Parathyroid adenoma (tissue), 2 donors: ENCODE measurements at regions not wholly inside any gene's neighbourhood (a gene's known extent, or its start where the extent isn't known, plus 50 kb on each side); places are given as distances from the start of the nearest gene placed in this dataset.

Source experiments
- H2AFZ ChIP-seq: fragments of 300-600 bp; sonication (generic); one replicate; pipeline ENCODE4 v1.7.0; 2017; ENCODE audit warnings: antibody characterized with exemption, mild to moderate bottlenecking
- H3K27ac ChIP-seq: fragments of 300-600 bp; sonication (generic); one replicate; pipeline ENCODE4 v1.7.0; 2017
- H3K27me3 ChIP-seq: fragments of 300-600 bp; sonication (generic); one replicate; pipeline ENCODE4 v1.7.0; 2017; ENCODE audit warnings: low read length; ENCODE audit not compliant: control insufficient read depth, insufficient read depth
- H3K36me3 ChIP-seq: fragments of 300-600 bp; sonication (generic); one replicate; pipeline ENCODE4 v1.7.0; 2017; ENCODE audit warnings: low read length; ENCODE audit not compliant: control insufficient read depth, insufficient read depth
- H3K4me1 ChIP-seq: fragments of 300-600 bp; sonication (generic); one replicate; pipeline ENCODE4 v1.7.0; 2017; ENCODE audit warnings: control low read depth
- H3K4me2 ChIP-seq: fragments of 300-600 bp; sonication (generic); one replicate; pipeline ENCODE4 v1.7.0; 2017; ENCODE audit warnings: low read length
- H3K4me3 ChIP-seq: fragments of 300-600 bp; sonication (generic); one replicate; pipeline ENCODE4 v1.7.0; 2017; ENCODE audit warnings: low read depth, low read length
- H3K79me2 ChIP-seq: fragments of 300-600 bp; sonication (generic); one replicate; pipeline ENCODE4 v1.7.0; 2017; ENCODE audit warnings: control low read depth
- H3K9ac ChIP-seq: fragments of 300-600 bp; sonication (generic); one replicate; pipeline ENCODE4 v1.7.0; 2017; ENCODE audit warnings: mild to moderate bottlenecking
- H3K9me3 ChIP-seq: fragments of 300-600 bp; sonication (generic); one replicate; pipeline ENCODE4 v1.7.0; 2017; ENCODE audit warnings: low read length; ENCODE audit not compliant: control insufficient read depth
- TF ChIP-seq, protein P1 (sequence below): fragments of 300-600 bp; sonication (generic); IDR thresholded peaks from one replicate; pipeline ENCODE4 v1.7.0; 2017; ENCODE audit warnings: antibody characterized with exemption, mild to moderate bottlenecking
- donor health status: primary hyperparathyroidism.

DNA sequence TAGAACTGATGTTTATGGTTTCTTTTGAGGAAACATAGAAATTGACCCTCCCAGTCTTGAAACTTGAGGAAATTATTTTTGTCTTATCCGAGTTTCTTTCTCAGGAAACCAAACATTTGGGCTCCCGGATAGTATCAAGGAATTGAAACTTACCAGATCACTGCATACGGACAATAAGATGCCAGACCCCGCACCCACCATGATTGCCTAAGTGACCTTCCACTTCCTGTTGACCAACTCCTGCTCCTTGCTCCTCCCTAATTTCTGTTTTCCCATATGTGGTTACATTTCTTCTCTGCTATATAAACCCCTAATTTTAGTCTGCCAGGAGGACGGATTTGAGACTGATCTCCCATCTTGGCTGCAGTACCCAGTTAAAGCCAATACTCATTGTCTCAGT, 118.4 kb upstream of the TPRG1 start:
- Histone ChIP-seq H3K4me2 (no peak overlapping the region), H3K36me3 (no peaks in the 10 kb centered on the region), H2AFZ (no peak overlapping the region), H3K4me1 (no peaks in the 10 kb centered on the region), H3K79me2 (no peaks in the 10 kb centered on the region), H3K9ac (no peak overlapping the region), H3K9me3 (no peaks in the 10 kb centered on the region), H3K27ac (no peak overlapping the region), H3K4me3 (no peak overlapping the region), H3K27me3 (no peaks in the 10 kb centered on the region)
- TF ChIP-seq, protein P1, sequence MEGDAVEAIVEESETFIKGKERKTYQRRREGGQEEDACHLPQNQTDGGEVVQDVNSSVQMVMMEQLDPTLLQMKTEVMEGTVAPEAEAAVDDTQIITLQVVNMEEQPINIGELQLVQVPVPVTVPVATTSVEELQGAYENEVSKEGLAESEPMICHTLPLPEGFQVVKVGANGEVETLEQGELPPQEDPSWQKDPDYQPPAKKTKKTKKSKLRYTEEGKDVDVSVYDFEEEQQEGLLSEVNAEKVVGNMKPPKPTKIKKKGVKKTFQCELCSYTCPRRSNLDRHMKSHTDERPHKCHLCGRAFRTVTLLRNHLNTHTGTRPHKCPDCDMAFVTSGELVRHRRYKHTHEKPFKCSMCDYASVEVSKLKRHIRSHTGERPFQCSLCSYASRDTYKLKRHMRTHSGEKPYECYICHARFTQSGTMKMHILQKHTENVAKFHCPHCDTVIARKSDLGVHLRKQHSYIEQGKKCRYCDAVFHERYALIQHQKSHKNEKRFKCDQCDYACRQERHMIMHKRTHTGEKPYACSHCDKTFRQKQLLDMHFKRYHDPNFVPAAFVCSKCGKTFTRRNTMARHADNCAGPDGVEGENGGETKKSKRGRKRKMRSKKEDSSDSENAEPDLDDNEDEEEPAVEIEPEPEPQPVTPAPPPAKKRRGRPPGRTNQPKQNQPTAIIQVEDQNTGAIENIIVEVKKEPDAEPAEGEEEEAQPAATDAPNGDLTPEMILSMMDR: no peak

DNA sequence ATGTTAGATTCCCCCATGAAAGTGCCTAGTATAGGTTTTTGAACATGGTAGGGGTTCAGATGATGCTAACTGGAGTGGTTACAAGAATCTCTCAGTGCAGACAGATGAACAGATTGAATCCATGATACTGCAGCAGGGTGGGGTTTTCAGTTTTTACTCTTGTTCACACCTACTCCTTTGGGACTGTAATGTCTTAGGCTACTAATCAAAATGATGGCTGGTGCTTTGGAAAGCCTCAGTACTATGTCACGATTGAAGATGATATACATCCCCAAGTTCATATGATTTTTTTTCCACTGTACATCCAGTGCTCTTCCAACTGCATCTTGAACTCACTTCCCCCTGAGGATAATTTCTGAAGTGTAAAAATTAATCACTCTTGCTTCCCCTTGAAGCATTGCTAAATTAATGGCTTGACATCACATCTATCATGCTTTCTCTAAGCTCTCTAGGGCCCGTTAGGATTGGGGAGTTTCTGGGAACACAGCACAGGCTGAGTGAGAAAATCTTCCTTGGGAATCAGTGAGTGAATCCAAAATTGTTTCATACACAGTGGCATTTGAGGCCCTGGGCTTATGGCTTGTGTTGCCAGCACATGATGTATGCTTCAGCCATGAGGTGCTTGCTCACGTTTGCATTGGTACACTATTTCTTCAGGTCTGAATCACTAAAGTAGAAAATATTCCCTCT, 115.0 kb upstream of the TPRG1 start:
- Histone ChIP-seq H3K9me3 (no peaks in the 10 kb centered on the region), H3K9ac (no peak overlapping the region), H3K4me1 (no peaks in the 10 kb centered on the region), H3K27me3 (no peaks in the 10 kb centered on the region), H3K36me3 (no peaks in the 10 kb centered on the region), H3K79me2 (no peaks in the 10 kb centered on the region), H3K4me2 (no peak overlapping the region), H3K27ac (no peak overlapping the region), H3K4me3 (no peak overlapping the region), H2AFZ (no peak overlapping the region)
- TF ChIP-seq, protein P1: no peak

DNA sequence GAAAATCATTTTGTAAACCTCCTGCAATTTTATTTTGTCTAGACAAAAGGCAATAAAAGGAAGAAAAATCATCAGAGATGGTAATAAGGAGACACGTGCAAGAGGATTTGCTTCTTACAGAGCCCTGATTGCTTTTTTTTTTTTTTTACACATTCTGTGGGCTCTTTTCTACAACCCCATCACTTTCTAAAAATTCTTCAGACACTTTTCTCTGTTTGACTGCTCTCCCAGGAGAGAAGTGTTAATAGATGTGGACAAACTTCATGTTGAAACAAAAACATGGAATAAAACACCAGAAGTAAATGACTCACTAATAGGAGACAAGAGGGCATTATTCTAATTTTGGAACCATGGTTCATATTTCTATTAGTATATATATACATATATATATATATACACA, 114.4 kb upstream of the TPRG1 start:
- no peaks in the 10 kb centered on the region for H3K79me2 ChIP-seq
- TF ChIP-seq, protein P1: no peak
- H3K4me2 ChIP-seq: no peak overlapping the region
- H3K9me3 ChIP-seq: no peaks in the 10 kb centered on the region
- no peaks in the 10 kb centered on the region for H3K36me3 ChIP-seq
- no peak overlapping the region for H3K27ac ChIP-seq
- H3K27me3 ChIP-seq: no peaks in the 10 kb centered on the region
- H3K4me3 ChIP-seq: no peak overlapping the region
- no peak overlapping the region for H2AFZ ChIP-seq
- H3K4me1 ChIP-seq: no peaks in the 10 kb centered on the region
- no peak overlapping the region for H3K9ac ChIP-seq

DNA sequence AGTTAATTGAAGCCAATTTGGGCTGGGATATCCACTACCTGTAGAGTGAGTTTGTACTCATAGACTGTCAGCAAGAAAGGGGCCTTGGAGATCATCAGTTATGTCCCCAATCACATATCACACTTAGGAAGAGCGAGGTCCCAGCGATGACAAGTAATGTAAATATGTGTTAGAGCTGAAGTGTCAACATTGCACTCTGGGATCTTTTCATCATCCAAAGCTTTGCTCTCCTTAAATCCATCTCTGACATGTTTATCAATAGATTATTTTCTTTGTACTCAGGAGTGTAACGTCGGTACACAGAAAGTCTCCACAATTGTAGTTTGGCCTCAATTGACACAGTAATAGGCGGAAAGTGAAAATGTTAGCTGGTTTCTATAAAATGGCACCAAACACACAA, 113.7 kb upstream of the TPRG1 start:
- no peak overlapping the region for H3K9ac ChIP-seq
- no peaks in the 10 kb centered on the region for H3K36me3 ChIP-seq
- no peaks in the 10 kb centered on the region for H3K4me1 ChIP-seq
- TF ChIP-seq, protein P1: no peak
- H3K27ac ChIP-seq: no peak overlapping the region
- no peaks in the 10 kb centered on the region for H3K9me3 ChIP-seq
- H3K27me3 ChIP-seq: no peaks in the 10 kb centered on the region
- H3K4me3 ChIP-seq: no peak overlapping the region
- no peak overlapping the region for H2AFZ ChIP-seq
- no peak overlapping the region for H3K4me2 ChIP-seq
- H3K79me2 ChIP-seq: no peaks in the 10 kb centered on the region

DNA sequence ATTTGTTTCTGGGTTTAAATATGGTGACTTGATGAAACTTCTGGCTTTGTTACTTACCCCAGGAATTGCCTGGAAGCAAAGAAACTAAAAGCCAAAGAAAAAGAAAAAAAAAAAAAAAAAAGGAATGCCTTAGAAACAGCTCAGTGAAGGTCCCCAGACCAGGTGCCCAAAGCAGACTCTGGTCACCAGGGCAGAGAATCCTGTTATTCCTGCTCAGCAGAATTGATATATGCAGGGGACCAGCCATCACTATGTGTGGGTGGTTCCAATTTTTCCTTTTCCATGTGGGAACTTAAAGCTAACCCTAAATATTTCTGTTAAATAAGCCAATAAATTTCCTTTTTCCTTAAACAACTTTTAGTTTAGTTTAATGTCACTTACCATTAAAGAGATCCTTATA, 100.8 kb upstream of the TPRG1 start:
- no peak overlapping the region for H3K4me2 ChIP-seq
- no peak overlapping the region for H3K4me3 ChIP-seq
- H3K36me3 ChIP-seq: no peaks in the 10 kb centered on the region
- H3K9ac ChIP-seq: no peak overlapping the region
- no peak overlapping the region for H3K27ac ChIP-seq
- H3K4me1 ChIP-seq: no peaks in the 10 kb centered on the region
- no peaks in the 10 kb centered on the region for H3K9me3 ChIP-seq
- H3K27me3 ChIP-seq: no peaks in the 10 kb centered on the region
- no peaks in the 10 kb centered on the region for H3K79me2 ChIP-seq
- TF ChIP-seq, protein P1: no peak
- no peak overlapping the region for H2AFZ ChIP-seq
